SJSA1 (cell line): ENCODE measurements at regions not wholly inside any gene's neighbourhood (a gene's known extent, or its start where the extent isn't known, plus 50 kb on each side); places are given as distances from the start of the nearest gene placed in this dataset.

ENCODE experiments used
- DNase-seq, 2 experiments: peaks; one replicate each; pipeline ENCODE4 v3.0.0-alpha.2; 2015 to 2020; ENCODE audit warnings: low spot score in 2 of 2, low read depth in 1 of 2
- H3K27ac ChIP-seq: fragments of 250-450 bp; sonication (Bioruptor Pico); 2 replicates; pipeline ENCODE4 v1.5.1; 2020; ENCODE audit warnings: mild to moderate bottlenecking, moderate library complexity
- H3K27me3 ChIP-seq: fragments of 250-450 bp; sonication (Bioruptor Pico); replicated peaks from 2 replicates; pipeline ENCODE4 v1.5.1; 2020; ENCODE audit warnings: mild to moderate bottlenecking, moderate library complexity
- H3K36me3 ChIP-seq: fragments of 250-450 bp; sonication (Bioruptor Pico); 2 replicates; pipeline ENCODE4 v1.5.1; 2020; ENCODE audit warnings: mild to moderate bottlenecking
- H3K4me1 ChIP-seq: fragments of 250-450 bp; sonication (Bioruptor Pico); replicated peaks from 2 replicates; pipeline ENCODE4 v1.6.1; 2021; ENCODE audit warnings: mild to moderate bottlenecking
- H3K4me3 ChIP-seq: fragments of 250-450 bp; sonication (Bioruptor Pico); 2 replicates; pipeline ENCODE4 v1.5.1; 2020; ENCODE audit warnings: mild to moderate bottlenecking
- H3K9me3 ChIP-seq: fragments of 250-450 bp; sonication (Bioruptor Pico); replicated peaks from 2 replicates; pipeline ENCODE4 v1.5.1; 2020; ENCODE audit warnings: mild to moderate bottlenecking

DNA sequence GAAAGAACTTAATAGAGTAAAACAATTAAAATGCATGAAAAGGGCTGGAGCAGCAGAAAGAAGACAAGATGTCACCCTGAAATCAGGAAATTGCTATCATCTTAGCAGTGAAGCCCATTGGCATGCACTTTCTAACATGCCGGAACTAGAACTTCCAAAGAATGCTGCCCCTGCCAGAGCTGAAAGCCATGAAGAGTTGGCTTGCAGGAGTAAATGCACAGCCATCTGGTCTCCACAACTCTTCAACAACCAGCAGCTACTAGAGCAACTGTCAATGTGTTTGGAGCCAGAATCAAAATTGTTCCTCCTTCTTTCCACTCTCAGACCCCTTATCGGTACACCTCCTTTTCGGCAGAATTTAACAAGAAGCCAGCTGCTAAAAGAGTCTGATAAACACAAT lies 414.1 kb downstream of the KCNH5 start:
- DNase-seq: no peak
- Histone ChIP-seq H3K27ac (no peak overlapping the region), H3K27me3 (no peaks in the 10 kb centered on the region), H3K4me3 (no peak overlapping the region), H3K4me1 (no peaks in the 10 kb centered on the region), H3K36me3 (no peaks in the 10 kb centered on the region), H3K9me3 (no peaks in the 10 kb centered on the region)

- H3K27ac ChIP-seq: no peak overlapping the region
- H3K9me3 ChIP-seq: no peaks in the 10 kb centered on the region
- H3K4me3 ChIP-seq: no peak overlapping the region
- DNase-seq: no peak
- no peaks in the 10 kb centered on the region for H3K36me3 ChIP-seq
- no peaks in the 10 kb centered on the region for H3K27me3 ChIP-seq
- H3K4me1 ChIP-seq: no peaks in the 10 kb centered on the region
These were observed 412.5 kb downstream of the KCNH5 start for GRCh38 chr14:62632771-62633170.

- no peaks in the 10 kb centered on the region for H3K4me1 ChIP-seq
- peak in 1 of 2 experiments; percentile 1 for DNase-seq
- H3K27me3 ChIP-seq: no peaks in the 10 kb centered on the region
- no peaks in the 10 kb centered on the region for H3K9me3 ChIP-seq
- no peak overlapping the region for H3K4me3 ChIP-seq
- no peaks in the 10 kb centered on the region for H3K36me3 ChIP-seq
- no peak overlapping the region for H3K27ac ChIP-seq
These were observed 399.6 kb downstream of the KCNH5 start for GRCh38 chr14:62645649-62646048.
